HCT116 (cell line): ENCODE measurements at regions not wholly inside any gene's neighbourhood (a gene's known extent, or its start where the extent isn't known, plus 50 kb on each side); places are given as distances from the start of the nearest gene placed in this dataset.

ENCODE experiments used
- ATAC-seq: fragments of 200-7000 bp; cut with Tn5 transposase; 2 replicates; pipeline ENCODE4 v1.9.1; 2020; ENCODE audit warnings: mild to moderate bottlenecking, moderate library complexity
- BruUV-seq: library from RNA; stranded (reverse); fragments of 400-500 nt; replicated peaks from 2 replicates; lab custom pipeline; 2021; lab: Mats Ljungman, UMichigan
- CTCF ChIA-PET: fragments of 300-600 bp; sonication (Branson Sonifier 250); formaldehyde crosslinking; loops from one replicate; lab custom pipeline; 2021; ENCODE audit warnings: antibody characterized with exemption; lab: Charles Lee
- POLR2A ChIA-PET: fragments of 300-600, 350-600 bp; sonication (Branson Sonifier 250); formaldehyde crosslinking; loops from one replicate; lab custom pipeline; 2021; ENCODE audit warnings: antibody characterized with exemption; lab: Charles Lee
- RAD21 ChIA-PET, 2 experiments: fragments of 300-600 bp; sonication (Branson Sonifier 250); formaldehyde crosslinking; loops; one replicate each; lab custom pipeline; 2023; ENCODE audit warnings: low total read pairs in 2 of 2; ENCODE audit not compliant: uncharacterized antibody in 2 of 2, unreplicated experiment in 2 of 2, low non-redundant PET in 1 of 2; lab: Charles Lee
- DNase-seq: peaks from one replicate; pipeline ENCODE4 v3.0.0-alpha.2; 2010; ENCODE audit warnings: low read depth, low spot score
- H2AFZ ChIP-seq: fragments of 200-600 bp; shearing (Covaris generic), sonication (generic); 2 replicates; pipeline ENCODE4 v1.6.1; 2017; ENCODE audit warnings: low read depth, mixed run types, mixed read lengths, antibody characterized with exemption, low read length; ENCODE audit not compliant: poor library complexity, severe bottlenecking
- H3K27ac ChIP-seq: 2 replicates; pipeline ENCODE4 v1.5.1; 2012; ENCODE audit warnings: low read depth, low read length
- H3K27me3 ChIP-seq: fragments of 200-600 bp; sonication (generic); 2 replicates; pipeline ENCODE4 v1.6.1; 2016; ENCODE audit warnings: mixed run types, low read length, mixed read lengths; ENCODE audit not compliant: insufficient read depth
- H3K36me3 ChIP-seq, 2 experiments: fragments of 200-500 bp in 1 of 2; fragments of 200-600 bp in 1 of 2; sonication (Bioruptor generic) in 1 of 2; sonication (generic) in 1 of 2; 2 replicates each; pipeline versions ENCODE4 v1.5.1 to v1.6.1; 2014 to 2016; ENCODE audit warnings: low read length in 2 of 2, inconsistent platforms in 1 of 2, mixed read lengths in 1 of 2, mixed run types in 1 of 2; ENCODE audit not compliant: insufficient read depth in 2 of 2, control insufficient read depth in 1 of 2
- H3K4me1 ChIP-seq, 2 experiments: fragments of 200-600 bp in 1 of 2; sonication (generic) in 1 of 2; 2 replicates each; pipeline versions ENCODE4 v1.5.1 to v1.6.1; 2012 to 2017; ENCODE audit warnings: low read length in 2 of 2, inconsistent platforms in 1 of 2, mild to moderate bottlenecking in 1 of 2, mixed read lengths in 1 of 2, mixed run types in 1 of 2, moderate library complexity in 1 of 2; ENCODE audit not compliant: insufficient read depth in 2 of 2, control insufficient read depth in 1 of 2
- H3K4me2 ChIP-seq: fragments of 200-600 bp; sonication (generic); 2 replicates; pipeline ENCODE4 v1.6.1; 2017; ENCODE audit warnings: mixed run types, low read length, mixed read lengths
- H3K4me3 ChIP-seq, 2 experiments: fragments of 200-600 bp in 1 of 2; sonication (generic) in 1 of 2; replicated peaks in 1 of 2; 2 replicates each; pipeline ENCODE4 v1.5.1; 2011 to 2016; ENCODE audit warnings: low read length in 2 of 2, control low read depth in 1 of 2, low read depth in 1 of 2, mild to moderate bottlenecking in 1 of 2, mixed read lengths in 1 of 2, mixed run types in 1 of 2
- H3K79me2 ChIP-seq: fragments of 200-600 bp; sonication (generic); 2 replicates; pipeline ENCODE4 v1.6.1; 2017; ENCODE audit warnings: mild to moderate bottlenecking, mixed run types, low read length, moderate library complexity, mixed read lengths; ENCODE audit not compliant: insufficient read depth
- H3K9ac ChIP-seq: fragments of 200-600 bp; sonication (generic); 2 replicates; pipeline ENCODE4 v1.6.1; 2016; ENCODE audit warnings: low read length, mixed read lengths
- H3K9me2 ChIP-seq: fragments of 200-600 bp; sonication (generic), shearing (Covaris generic); 2 replicates; pipeline ENCODE4 v1.6.1; 2017; ENCODE audit warnings: mixed run types, mild to moderate bottlenecking, moderate library complexity; ENCODE audit not compliant: insufficient read depth
- H3K9me3 ChIP-seq, 2 experiments: fragments of 200-500 bp in 1 of 2; fragments of 200-600 bp in 1 of 2; sonication (Bioruptor generic) in 1 of 2; sonication (generic) in 1 of 2; 2 replicates each; pipeline ENCODE4 v1.6.1; 2014 to 2017; ENCODE audit warnings: low read length in 2 of 2, mixed read lengths in 2 of 2, inconsistent platforms in 1 of 2, low read depth in 1 of 2, mild to moderate bottlenecking in 1 of 2, mixed run types in 1 of 2, moderate library complexity in 1 of 2; ENCODE audit not compliant: control insufficient read depth in 1 of 2, insufficient read depth in 1 of 2
- H4K20me1 ChIP-seq: fragments of 200-600 bp; sonication (generic), shearing (Covaris generic); 2 replicates; pipeline ENCODE4 v1.6.1; 2017; ENCODE audit warnings: mixed run types, mild to moderate bottlenecking, moderate library complexity; ENCODE audit not compliant: insufficient read depth
- CBX3 ChIP-seq: IDR thresholded peaks from 2 replicates; pipeline ENCODE4 v1.6.1; 2012; ENCODE audit warnings: low read depth
- CEBPB ChIP-seq: IDR thresholded peaks from 2 replicates; pipeline ENCODE4 v1.6.1; 2012; ENCODE audit warnings: low read depth
- EGR1 ChIP-seq: IDR thresholded peaks from 2 replicates; pipeline ENCODE4 v1.6.1; 2012; ENCODE audit warnings: low read depth
- ELF1 ChIP-seq: IDR thresholded peaks from 2 replicates; pipeline ENCODE4 v1.6.1; 2012; ENCODE audit warnings: low read depth, borderline replicate concordance
- EZH2 ChIP-seq: fragments of 200-600 bp; sonication (generic); IDR thresholded peaks from 2 replicates; pipeline ENCODE4 v1.6.1; 2017; ENCODE audit warnings: antibody characterized with exemption, mixed run types
- FOSL1 ChIP-seq: IDR thresholded peaks from 2 replicates; pipeline ENCODE4 v1.6.1; 2012; ENCODE audit warnings: low read depth
- JUND ChIP-seq: IDR thresholded peaks from 2 replicates; pipeline ENCODE4 v1.6.1; 2012
- RAD21 ChIP-seq: IDR thresholded peaks from 2 replicates; pipeline ENCODE4 v1.6.1; 2012; ENCODE audit warnings: low read depth, mild to moderate bottlenecking
- SIN3A ChIP-seq: IDR thresholded peaks from 2 replicates; pipeline ENCODE4 v1.6.1; 2012; ENCODE audit warnings: low read depth
- SRF ChIP-seq: IDR thresholded peaks from 2 replicates; pipeline ENCODE4 v1.6.1; 2012; ENCODE audit warnings: low read depth
- TCF7L2 ChIP-seq: IDR thresholded peaks from 2 replicates; pipeline ENCODE4 v1.7.0; 2011; ENCODE audit warnings: borderline replicate concordance, inconsistent platforms; ENCODE audit not compliant: insufficient read depth, insufficient read length; ENCODE audit errors: extremely low read depth
- ZFX ChIP-seq: fragments of 450-650 bp; IDR thresholded peaks from 2 replicates; pipeline ENCODE4 v1.6.1; 2017
- ZNF274 ChIP-seq: fragments of 200-500 bp; sonication (Bioruptor generic); IDR thresholded peaks from 2 replicates; pipeline ENCODE4 v1.6.1; 2014; ENCODE audit warnings: mild to moderate bottlenecking, low read depth, low read length, inconsistent platforms
- intact Hi-C: fragments of 100-400 bp; cut with micrococcal nuclease; formaldehyde crosslinking; loops from 2 replicates; pipeline ENCODE4 v1.10.0; 2022
- TF ChIP-seq, protein P1 (sequence below), 3 experiments: fragments of 200-600 bp in 1 of 3; sonication (generic) in 1 of 3; IDR thresholded peaks in 2 of 3; conservative IDR thresholded peaks in 1 of 3; 2 replicates each; pipeline ENCODE4 v1.5.1; 2012 to 2017; ENCODE audit warnings: low read depth in 2 of 3, low read length in 2 of 3, antibody characterized with exemption in 1 of 3, borderline replicate concordance in 1 of 3, control low read depth in 1 of 3, mild to moderate bottlenecking in 1 of 3, mixed read lengths in 1 of 3, mixed run types in 1 of 3, moderate library complexity in 1 of 3; ENCODE audit not compliant: insufficient read depth in 1 of 3
- TF ChIP-seq, protein P2 (sequence below): IDR thresholded peaks from 2 replicates; pipeline ENCODE4 v1.6.1; 2012
- TF ChIP-seq, protein P3 (sequence below): IDR thresholded peaks from 2 replicates; pipeline ENCODE4 v1.6.1; 2012; ENCODE audit warnings: low read depth
- TF ChIP-seq, protein P4 (sequence below): IDR thresholded peaks from 2 replicates; pipeline ENCODE4 v1.6.1; 2011; ENCODE audit warnings: mild to moderate bottlenecking, low read length, moderate library complexity; ENCODE audit not compliant: insufficient replicate concordance; ENCODE audit errors: extremely low read depth

DNA sequence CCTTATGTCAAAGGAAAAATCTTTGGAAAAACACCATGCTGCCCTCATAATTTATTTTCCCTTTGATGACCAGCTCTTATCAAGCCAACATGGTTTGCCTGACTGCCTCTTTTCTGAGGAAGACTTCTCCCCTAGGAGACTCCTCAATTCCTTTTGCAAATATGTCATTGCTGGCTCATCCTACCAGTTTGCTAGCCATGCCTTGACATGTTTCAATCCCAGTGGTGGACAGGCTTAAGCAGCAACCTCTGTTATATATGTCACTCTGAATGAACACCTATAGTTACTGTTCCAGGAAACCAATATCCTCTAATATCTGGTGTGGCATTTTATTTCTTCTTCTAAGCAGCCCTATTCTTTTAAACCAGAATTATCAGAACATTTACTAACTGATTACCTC lies 615.8 kb downstream of the HTR1A start:
- ATAC-seq (no peak), DNase-seq (no peak)
- H3K27ac ChIP-seq, result no peak overlapping the region
- H3K9me2 ChIP-seq, result no peaks in the 10 kb centered on the region
- RAD21 ChIA-PET, result no interaction called here
- CTCF ChIA-PET, result no interaction called here
- no peaks in the 10 kb centered on the region for H3K36me3 ChIP-seq
- no peak overlapping the region for H3K4me3 ChIP-seq
- no peak overlapping the region for H2AFZ ChIP-seq
- intact Hi-C loops, result no loop called here
- H3K9me3 ChIP-seq, result peaks cover 0 to 10% of the 10 kb centered on the region in 2 experiments; a peak in 2 of 4 replicates
- H3K4me2 ChIP-seq, result no peak overlapping the region
- no peaks in the 10 kb centered on the region for H3K27me3 ChIP-seq
- no TSS peak for BruUV-seq
- H3K79me2 ChIP-seq, result no peaks in the 10 kb centered on the region
- POLR2A ChIA-PET, result no interaction called here
- TF ChIP-seq CBX3 (no peak), SRF (no peak), ZNF274 (no peak), ELF1 (no peak), EZH2 (no peak), FOSL1 (no peak), RAD21 (no peak), TCF7L2 (no peak), ZFX (no peak), CEBPB (no peak), EGR1 (no peak), SIN3A (no peak), JUND (no peak)
- TF ChIP-seq, protein P1, sequence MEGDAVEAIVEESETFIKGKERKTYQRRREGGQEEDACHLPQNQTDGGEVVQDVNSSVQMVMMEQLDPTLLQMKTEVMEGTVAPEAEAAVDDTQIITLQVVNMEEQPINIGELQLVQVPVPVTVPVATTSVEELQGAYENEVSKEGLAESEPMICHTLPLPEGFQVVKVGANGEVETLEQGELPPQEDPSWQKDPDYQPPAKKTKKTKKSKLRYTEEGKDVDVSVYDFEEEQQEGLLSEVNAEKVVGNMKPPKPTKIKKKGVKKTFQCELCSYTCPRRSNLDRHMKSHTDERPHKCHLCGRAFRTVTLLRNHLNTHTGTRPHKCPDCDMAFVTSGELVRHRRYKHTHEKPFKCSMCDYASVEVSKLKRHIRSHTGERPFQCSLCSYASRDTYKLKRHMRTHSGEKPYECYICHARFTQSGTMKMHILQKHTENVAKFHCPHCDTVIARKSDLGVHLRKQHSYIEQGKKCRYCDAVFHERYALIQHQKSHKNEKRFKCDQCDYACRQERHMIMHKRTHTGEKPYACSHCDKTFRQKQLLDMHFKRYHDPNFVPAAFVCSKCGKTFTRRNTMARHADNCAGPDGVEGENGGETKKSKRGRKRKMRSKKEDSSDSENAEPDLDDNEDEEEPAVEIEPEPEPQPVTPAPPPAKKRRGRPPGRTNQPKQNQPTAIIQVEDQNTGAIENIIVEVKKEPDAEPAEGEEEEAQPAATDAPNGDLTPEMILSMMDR (IDR thresholded peaks at IDR 0.05 in 2 of 3, conservative IDR thresholded peaks at IDR 0.05 in 1 of 3; ENCODE audit: borderline replicate concordance in 1 of 3, insufficient read depth in 1 of 3, low read depth in 2 of 3, low read length in 2 of 3), result no peak
- TF ChIP-seq, protein P2, sequence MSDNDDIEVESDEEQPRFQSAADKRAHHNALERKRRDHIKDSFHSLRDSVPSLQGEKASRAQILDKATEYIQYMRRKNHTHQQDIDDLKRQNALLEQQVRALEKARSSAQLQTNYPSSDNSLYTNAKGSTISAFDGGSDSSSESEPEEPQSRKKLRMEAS, result no peak
- TF ChIP-seq, protein P3, sequence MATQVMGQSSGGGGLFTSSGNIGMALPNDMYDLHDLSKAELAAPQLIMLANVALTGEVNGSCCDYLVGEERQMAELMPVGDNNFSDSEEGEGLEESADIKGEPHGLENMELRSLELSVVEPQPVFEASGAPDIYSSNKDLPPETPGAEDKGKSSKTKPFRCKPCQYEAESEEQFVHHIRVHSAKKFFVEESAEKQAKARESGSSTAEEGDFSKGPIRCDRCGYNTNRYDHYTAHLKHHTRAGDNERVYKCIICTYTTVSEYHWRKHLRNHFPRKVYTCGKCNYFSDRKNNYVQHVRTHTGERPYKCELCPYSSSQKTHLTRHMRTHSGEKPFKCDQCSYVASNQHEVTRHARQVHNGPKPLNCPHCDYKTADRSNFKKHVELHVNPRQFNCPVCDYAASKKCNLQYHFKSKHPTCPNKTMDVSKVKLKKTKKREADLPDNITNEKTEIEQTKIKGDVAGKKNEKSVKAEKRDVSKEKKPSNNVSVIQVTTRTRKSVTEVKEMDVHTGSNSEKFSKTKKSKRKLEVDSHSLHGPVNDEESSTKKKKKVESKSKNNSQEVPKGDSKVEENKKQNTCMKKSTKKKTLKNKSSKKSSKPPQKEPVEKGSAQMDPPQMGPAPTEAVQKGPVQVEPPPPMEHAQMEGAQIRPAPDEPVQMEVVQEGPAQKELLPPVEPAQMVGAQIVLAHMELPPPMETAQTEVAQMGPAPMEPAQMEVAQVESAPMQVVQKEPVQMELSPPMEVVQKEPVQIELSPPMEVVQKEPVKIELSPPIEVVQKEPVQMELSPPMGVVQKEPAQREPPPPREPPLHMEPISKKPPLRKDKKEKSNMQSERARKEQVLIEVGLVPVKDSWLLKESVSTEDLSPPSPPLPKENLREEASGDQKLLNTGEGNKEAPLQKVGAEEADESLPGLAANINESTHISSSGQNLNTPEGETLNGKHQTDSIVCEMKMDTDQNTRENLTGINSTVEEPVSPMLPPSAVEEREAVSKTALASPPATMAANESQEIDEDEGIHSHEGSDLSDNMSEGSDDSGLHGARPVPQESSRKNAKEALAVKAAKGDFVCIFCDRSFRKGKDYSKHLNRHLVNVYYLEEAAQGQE, result no peak
- TF ChIP-seq, protein P4, sequence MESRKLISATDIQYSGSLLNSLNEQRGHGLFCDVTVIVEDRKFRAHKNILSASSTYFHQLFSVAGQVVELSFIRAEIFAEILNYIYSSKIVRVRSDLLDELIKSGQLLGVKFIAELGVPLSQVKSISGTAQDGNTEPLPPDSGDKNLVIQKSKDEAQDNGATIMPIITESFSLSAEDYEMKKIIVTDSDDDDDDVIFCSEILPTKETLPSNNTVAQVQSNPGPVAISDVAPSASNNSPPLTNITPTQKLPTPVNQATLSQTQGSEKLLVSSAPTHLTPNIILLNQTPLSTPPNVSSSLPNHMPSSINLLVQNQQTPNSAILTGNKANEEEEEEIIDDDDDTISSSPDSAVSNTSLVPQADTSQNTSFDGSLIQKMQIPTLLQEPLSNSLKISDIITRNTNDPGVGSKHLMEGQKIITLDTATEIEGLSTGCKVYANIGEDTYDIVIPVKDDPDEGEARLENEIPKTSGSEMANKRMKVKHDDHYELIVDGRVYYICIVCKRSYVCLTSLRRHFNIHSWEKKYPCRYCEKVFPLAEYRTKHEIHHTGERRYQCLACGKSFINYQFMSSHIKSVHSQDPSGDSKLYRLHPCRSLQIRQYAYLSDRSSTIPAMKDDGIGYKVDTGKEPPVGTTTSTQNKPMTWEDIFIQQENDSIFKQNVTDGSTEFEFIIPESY, result no peak
- no peaks in the 10 kb centered on the region for H4K20me1 ChIP-seq
- H3K4me1 ChIP-seq, result no peaks in the 10 kb centered on the region
- no peak overlapping the region for H3K9ac ChIP-seq
